GM19452 (cell line): ENCODE measurements at regions not wholly inside any gene's neighbourhood (a gene's known extent, or its start where the extent isn't known, plus 50 kb on each side); places are given as distances from the start of the nearest gene placed in this dataset.
"Not testable (repeated sequence)": the region's sequence is repeated elsewhere in the genome, so short reads cannot be mapped to it uniquely, and the experiment has no call there.

Experiments used
- ATAC-seq: cut with Tn5 transposase; IDR thresholded peaks from one replicate; pipeline ENCODE4 v1.9.1; 2021; ENCODE audit not compliant: unreplicated experiment

DNA sequence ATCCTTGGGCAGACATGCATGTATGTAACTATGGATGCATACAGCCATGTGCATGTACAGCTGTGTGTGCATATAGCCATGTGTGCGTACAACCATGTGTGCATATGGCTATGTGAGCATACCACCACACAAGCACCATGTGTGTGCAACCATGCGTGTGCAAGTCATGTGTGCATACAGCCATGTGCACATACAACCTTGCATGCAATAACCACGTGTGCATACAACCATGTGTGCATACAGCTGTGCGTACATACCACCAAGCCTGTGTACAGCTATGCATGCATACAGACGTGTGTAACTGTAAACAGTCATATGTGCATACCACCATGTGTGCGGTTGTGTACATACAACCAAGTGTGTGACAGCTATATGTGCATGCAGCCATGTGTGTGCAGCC lies 186.4 kb downstream of the LAT start:
- not testable (repeated sequence) for ATAC-seq

DNA sequence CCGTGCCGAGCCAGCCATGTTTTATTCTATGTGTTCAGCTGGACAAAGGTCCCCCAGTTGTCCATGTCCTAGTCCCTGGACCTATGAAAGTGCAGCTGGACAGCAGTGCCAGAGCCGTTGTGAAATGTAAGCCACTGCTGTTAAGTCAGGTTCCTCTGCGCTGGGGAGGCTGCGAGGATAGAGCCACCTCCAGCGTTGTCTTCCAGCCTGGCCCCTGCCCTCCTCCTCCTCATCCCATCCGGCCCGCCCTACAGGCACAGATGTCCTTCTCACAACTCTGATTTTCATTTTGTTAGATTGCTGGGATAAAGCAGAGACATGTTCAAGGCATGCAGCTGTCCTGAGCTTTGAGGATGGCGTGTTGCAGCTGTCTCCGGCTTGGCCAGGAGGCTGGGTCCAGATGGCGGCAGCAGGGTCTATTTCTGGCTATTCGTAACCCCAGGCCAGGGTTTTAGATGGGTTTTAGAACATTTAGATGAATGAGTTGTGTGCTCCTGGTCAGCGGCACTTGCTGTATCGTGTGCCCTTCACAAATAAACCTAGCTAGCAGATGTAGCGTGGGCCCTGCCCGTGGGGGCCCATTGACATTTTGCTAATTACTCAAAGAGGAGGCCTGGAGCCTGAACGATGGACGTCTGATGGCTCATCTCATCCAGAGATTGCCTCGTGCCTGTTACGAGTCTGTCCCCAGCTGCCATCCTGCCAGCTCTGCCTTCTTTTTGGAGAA lies 185.7 kb downstream of the LAT start:
- ATAC-seq, result not testable (repeated sequence)

DNA sequence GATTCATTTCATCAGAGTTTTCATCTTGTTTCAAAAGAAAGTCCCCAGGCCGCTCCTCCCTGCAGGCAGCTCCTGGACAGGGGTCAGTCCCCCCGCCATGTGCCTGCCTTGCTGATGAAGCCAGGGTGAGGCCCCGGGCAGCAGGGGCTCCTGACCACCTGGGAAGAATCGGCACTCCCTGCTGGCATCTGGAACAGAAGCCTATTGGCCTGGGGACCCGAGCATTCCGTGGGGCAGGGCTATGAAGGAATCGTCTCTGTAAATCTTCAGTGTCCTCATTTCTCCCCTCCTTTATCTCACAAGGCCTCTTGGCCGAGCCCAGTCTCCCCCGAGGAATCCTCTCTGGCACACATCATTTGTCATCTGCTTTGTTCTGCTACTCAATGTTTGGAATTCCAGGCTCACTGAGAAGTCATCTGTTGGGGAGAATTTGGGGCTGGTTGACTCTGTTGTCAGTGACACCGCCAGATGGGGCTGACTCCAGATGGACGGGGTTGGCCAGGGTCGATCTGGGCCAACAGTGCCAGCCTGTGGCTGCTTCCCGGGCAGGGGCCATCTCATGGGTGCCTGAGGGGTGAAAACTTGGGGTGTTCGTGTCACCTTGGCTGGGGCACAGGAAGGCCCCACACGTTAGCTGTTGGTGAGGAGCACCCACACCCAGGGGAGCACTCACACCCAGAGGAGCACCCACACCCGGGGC lies 184.6 kb downstream of the LAT start:
- not testable (repeated sequence) for ATAC-seq

DNA sequence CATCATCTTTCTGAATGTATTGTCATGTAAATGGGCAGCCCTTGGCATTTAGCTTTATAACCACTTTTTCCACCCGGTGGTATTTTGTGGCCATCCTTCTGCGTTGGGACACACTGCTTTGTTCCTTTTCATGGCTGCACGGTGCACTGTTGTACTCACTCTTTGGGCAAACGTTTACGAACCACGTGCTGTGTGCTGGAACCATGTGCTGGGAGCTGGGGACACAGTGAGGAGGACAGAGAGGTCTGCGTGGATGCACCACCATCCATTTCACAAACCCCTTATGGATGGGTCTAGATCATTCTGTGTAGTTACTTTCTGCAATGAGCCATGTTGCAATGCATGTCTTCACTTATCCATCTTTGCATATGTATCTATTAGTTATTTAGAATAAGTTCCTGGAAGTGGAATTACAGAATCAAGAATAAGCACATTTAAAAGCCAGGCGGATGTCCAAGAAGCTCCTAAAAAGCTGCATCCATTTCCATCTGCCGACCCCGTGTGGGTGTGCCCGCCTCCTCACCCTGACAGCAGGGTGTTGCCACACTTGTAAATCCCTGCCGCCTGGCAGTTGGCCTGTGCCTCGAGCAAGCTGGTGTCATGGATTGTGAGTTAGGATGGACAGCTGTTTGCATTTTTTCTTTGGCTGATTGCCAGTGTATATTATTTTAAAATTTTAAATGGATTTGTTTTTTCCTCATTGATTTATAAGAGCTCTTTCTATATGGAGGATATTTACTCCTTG lies 183.8 kb downstream of the LAT start:
- not testable (repeated sequence) for ATAC-seq

DNA sequence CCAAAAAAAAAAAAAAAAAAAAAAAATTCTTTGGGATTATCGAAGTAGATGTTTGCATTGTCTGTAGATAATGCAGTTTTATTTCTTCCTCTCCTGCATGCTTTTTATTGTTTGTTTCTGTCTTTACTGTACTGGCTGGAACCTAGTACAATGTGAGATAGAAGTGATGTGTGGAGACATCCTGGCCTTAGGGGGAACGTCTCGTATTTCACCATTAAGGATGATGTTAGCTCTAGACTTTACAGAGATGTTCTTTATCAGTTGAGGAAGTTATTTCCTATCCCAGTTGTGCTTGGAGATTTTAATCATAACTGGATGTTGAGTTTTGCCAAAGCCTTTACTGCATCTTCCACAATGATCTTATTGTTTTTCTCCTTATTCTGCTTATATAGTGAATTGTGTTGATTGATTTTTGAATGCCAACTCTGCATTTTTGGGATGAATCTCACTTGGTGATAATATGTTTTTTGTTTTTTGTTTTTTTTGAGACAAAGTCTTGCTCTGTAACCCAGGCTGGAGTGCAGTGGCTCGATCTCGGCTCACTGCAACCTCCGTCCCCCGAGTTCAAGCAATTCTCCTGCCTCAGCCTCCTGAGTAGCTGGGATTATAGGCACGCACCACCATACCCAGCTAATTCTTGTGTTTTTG lies 179.7 kb downstream of the LAT start:
- ATAC-seq, result not testable (repeated sequence)

DNA sequence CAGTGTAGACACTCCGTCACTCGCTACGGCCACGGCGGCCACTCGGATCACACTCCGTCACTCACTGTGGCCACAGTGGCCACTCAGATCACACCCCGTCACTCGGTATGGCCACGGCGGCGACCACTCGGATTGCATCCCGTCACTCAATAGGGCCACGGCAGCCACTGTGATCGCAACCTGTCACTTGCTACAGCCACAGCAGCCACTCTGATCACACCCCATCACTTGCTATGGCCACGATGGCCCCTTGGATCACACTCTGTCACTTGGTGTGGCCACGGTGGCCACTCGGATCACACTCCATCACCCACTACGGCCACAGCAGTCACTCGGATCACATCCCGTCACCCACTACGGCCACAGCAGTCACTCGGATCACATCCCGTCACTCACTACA lies 175.3 kb downstream of the LAT start:
- not testable (repeated sequence) for ATAC-seq

DNA sequence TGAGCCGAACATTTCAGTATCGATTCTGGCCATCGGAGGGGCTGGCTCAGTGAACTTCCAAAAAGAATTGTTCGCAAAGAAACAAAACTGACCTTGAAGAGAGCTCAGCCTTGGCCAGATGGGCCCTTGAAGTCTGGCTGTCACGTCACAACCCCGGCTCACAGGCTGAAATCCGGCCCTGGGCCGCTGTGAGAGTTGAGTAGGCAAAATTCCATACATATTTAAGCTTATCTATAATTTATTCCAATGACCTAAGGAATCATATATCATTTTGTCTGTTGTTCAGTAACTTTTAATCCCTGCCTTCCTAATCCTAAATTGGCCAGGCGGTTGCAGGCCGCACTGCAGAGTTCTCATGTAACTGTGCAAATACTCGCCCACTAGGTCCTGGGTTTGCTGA lies 174.8 kb downstream of the LAT start:
- not testable (repeated sequence) for ATAC-seq

DNA sequence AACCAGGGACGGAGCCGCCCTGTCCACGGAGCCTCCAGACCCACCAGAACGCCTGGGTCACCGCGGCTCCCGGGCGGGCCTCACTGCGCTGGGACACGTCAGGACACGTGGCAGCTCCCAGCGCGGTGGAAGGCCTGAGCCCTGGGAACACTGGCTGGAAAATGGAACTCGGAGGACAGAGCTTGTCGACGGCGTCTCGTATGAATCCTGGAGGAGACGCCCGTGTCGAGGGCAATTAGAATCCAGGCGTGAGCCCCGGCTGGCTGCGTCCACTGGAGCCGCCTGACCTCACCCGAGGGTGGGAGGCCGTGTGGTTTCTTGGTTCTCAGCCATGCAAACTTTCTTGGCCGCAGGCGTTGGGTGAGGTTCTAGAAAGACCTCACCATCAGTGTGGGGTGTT lies 173.9 kb downstream of the LAT start:
- ATAC-seq, result no peak

DNA sequence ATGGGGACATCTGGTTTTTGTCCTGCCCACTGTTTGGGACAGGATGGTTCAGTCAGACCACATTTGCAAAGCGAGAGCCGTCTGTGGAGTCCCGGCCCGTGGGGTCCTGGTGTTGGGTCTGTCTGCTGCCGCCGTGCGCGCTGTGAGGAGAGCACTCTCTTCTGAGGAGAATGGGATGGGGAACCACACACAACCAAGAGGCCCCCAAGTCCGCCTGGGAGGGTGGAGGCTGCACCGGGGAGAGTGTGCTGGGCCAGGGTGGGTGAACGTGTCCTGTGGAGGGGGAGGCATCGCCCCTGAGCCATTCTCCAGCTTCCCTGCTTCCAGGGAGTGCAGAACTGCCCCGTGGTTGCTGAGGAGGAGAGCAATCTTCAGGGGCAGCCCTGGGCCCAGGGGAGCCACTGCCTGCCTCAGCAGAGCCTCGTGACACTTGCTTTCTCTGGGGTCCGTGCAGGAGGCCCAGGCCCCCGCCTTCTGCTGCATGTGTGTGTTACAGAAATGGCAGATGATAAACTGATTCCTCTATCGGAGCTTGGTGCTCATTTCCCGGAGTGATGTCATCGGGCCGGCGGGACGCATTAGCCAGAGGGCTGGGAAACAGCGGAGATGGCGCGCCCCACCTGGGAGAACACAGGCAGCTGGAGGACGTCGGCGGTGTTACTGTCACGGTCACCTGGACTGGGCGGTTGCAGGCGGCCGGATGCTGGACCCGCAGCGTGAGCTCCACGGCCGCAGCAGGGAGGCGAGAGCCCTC lies 173.4 kb downstream of the LAT start:
- not testable (repeated sequence) for ATAC-seq

DNA sequence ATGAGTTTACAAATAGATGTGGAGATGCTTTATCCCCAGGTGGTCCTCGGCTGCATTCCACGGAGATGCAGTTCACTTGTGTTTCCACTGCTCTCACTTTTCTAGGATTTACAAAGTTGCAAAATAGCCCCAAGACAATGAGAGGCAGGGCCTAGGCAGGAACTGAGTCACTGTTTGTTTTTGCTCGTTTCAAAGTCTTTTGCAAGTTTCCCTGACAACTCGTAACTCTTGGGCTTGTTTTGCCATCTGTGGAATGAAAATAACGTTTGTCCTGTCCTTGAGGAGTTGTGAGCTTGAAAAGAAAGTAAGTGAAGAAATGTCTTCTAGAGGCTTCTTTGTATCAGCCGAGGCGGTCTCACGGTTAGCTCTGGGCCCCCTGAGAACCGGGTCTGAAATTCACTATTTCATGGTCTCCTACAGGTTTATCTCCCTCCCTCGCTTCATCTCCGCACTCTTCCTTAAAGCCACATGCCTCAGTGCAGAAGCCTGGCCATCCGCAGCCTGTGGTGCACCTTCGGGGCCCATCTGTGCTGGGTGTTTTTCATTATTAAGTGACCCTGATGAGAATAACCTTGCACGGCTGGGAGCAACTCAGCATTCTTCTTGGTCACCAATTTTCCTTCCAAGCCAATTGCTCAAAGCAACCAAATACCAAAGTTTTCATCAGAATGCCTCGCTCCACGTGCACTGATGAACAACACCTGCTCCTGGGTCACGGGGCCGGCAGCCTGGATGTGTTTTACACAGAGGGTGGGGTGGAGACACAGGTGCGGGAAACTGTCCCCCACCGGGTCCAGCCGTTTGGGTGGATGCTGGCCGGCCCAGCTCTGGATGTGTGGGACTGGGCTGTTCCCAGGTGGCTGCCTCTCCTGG lies 172.4 kb downstream of the LAT start:
- not testable (repeated sequence) for ATAC-seq

DNA sequence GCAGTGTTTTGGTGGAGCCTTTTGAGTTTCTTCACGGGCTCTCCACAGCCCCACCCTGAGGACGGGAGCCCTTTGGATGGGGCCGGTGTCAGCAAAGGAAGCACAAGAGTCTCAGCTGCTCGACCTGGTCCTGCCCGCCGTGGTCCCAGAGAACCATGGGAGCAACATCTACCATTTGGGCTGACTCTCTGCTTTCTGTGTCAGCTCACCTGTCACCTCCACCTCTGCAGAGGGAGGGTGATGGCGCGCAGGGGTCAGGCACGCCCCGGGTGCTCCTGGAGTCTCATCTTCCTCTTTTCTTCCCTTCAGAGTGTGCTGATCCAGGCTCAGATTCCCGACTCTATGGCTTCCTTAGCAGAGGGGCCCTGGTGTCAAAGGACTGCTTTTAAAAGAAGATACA lies 171.7 kb downstream of the LAT start:
- no peak for ATAC-seq

DNA sequence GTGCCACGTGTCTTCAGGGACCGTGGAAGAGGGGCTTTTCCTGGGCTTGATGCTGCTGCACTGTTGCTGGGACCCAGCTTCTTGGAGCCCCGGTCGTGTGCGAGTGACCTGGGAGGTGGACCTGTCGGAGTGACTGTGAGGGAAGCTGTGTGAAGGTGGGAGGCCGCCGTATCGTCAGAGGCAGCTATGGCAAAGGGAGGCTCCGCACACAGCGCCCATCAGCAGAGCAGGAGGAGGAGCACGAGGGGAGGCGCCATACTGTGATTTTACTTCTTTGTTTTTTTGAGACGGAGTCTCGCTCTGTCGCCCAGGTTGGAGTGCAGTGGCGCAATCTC lies 171.0 kb downstream of the LAT start:
- not testable (repeated sequence) for ATAC-seq

DNA sequence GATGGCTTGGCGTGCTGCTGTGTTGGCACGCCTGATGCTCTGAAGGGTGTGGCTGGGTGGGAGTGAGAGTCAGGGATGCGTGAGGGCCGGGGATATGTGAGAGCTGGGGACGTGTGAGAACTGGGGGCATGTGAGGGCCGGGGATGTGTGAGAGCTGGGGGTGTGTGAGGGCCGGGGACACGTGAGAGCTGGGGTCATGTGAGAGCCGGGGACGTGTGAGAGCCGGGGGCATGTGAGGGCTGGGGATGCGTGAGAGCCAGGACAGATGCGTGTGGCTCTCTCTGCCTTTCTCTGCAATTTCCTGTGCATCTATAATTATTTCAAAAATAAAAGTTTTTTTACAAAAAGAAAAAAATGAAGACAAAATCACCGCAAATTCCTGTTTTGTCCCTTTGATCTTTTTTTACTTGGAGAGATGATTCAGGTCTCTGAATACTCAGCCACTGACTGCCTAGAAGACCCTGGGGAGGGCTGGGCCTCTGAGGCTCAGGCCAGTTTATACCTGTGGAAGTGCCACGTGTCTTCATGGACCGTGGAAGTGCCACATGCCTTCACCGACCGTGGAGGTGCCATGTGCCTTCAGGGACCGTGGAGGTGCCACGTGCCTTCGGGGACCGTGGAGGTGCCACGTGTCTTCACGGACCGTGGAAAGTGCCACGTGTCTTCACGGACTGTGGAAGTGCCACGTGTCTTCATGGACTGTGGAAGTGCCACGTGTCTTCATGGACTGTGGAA lies 170.4 kb downstream of the LAT start:
- not testable (repeated sequence) for ATAC-seq

DNA sequence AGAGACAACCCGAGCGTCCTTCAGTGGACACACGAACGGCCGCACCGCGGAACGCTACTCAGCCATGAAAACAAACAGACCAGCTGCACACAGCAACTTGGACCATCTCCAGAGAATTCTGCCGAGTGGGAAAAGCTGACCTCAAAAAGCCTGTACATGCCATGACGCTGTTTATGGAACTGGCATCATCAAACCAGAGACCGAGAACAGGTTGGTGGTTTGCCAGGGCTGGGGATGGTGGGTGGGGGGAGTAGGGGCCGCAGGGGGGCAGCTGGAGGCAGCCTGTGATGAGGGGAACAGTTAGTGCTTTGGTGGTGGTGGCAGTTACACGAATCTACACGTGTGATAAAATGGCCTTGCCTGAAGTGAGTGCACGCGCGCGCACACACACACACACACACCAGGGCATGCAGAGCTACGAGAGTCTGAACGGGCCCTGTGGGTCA lies 169.8 kb downstream of the LAT start:
- no peak for ATAC-seq

DNA sequence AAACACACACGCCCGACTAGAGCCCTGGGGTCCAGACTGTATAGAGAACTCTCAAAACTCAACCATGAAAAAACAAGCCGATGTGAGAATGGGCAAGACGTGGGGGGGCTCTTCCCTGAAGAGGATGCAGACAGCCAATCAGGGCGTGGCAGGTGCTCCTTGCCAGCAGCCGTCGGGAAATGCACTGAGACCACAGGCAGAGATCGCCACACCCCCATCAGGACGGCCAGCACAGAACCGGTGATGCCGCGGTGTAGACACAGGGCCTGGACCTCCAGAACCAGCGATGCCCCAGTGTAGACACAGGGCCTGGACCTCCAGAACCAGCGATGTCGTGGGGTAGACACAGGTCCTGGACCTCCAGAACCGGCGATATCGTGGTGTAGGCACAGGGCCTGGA lies 169.2 kb downstream of the LAT start:
- ATAC-seq, result no peak

DNA sequence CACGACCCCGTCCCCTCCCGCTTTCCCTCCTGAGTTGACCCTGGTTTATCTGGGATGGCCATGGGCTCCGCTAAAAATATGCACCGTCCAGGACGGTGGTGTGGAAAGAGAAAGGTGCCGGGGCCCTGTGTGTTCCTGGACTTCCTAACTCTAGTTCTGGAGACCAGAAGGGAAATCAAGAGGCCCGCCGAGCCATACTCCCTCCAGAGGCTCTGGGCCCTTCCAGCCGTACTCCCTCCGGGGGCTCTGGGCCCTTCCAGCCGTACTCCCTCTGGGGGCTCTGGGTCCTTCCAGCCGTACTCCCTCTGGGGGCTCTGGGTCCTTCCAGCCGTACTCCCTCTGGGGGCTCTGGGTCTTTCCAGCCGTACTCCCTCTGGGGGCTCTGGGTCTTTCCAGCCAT lies 168.5 kb downstream of the LAT start:
- ATAC-seq, result not testable (repeated sequence)

DNA sequence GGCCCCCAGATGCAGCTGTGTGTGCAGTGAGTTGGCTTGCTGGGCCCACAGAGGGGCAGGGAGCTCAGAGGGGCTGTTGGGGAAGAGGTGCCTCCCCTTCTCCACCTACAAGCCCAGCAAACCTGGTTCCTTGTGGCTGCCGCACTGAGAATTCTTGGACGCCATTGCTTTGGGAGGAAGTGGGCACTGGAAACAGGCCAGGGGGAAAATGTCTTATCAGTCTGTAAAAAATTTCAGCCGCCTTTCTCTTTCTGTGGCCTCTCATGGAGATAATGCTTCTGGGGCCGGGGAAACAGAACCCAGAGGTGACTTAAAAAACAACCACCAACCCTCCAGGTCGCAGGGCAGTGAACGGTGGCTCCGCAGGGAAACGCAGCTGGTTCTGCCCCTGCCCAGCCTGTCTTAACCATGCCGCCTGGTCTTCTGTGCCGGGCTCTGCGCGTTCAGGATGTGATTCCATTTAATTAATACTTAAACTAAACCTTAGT lies 167.7 kb downstream of the LAT start:
- not testable (repeated sequence) for ATAC-seq

DNA sequence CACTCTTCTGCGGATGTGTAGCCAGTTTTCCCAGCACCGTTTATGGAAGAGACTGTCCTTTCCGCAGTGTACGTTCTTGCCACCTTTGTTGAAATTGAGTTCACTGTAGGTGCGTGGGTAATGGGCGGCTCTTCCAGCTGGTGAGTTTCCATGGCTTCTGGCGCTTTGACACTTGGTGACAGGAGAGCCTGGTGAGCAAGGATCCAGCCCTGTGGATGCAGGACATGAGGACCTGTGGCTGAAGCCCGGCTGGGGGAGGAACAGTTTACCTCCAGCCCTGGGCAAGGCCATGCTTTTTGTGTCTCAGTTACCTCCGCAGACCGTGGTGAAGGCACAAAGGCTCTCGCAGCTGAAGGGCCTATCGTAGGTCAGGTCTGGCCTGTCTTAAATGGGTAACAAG lies 166.5 kb downstream of the LAT start:
- no peak for ATAC-seq

DNA sequence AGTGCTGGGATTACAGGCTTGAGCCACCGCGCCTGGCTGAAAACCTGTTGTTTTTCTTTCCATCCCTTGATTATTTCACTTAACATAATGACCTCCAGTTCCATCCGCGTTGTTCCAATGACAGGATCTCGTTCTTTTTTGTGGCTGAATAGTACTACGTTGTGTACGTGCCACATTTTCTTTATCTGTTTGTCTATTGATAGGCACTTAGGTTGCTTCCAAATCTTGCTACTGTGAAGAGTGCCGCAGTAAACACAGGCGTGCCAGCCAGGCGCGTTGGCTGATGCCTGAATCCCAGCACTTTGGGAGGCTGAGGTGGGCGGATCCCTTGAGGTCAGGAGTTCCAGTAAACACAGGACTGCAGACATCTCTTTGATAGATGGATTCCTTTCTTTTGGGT lies 165.1 kb downstream of the LAT start:
- not testable (repeated sequence) for ATAC-seq
